Naive thymus-derived CD4-positive, alpha-beta T cell (primary cell): ENCODE measurements at regions not wholly inside any gene's neighbourhood (a gene's known extent, or its start where the extent isn't known, plus 50 kb on each side); places are given as distances from the start of the nearest gene placed in this dataset.
"Not testable (repeated sequence)": the region's sequence is repeated elsewhere in the genome, so short reads cannot be mapped to it uniquely, and the experiment has no call there.

Experiments
- ATAC-seq: fragments of 150-1000 bp; cut with Tn5 transposase; 2 replicates; pipeline ENCODE4 v1.10.0; 2021; ENCODE audit warnings: mild to moderate bottlenecking, moderate library complexity
- CTCF ChIA-PET: fragments of 350-600 bp; sonication (Branson Sonifier 250); formaldehyde crosslinking; loops from one replicate; lab custom pipeline; 2021; ENCODE audit warnings: antibody characterized with exemption; lab: Charles Lee
- POLR2A ChIA-PET: fragments of 350-600 bp; sonication (Branson Sonifier 250); formaldehyde crosslinking; loops from one replicate; lab custom pipeline; 2021; ENCODE audit warnings: antibody characterized with exemption, inconsistent platforms; lab: Charles Lee
- DNase-seq, 9 donors: peaks; one replicate each; pipeline versions ENCODE4 v3.0.0 to v3.0.0-alpha.2; 2020 to 2022; ENCODE audit warnings: mixed read lengths in 1 of 9
- H3K27ac ChIP-seq: one replicate; pipeline ENCODE4 v1.7.0; 2013; ENCODE audit warnings: mild to moderate bottlenecking, low read depth, low read length, moderate library complexity
- H3K27me3 ChIP-seq, 2 donors: one replicate each; pipeline ENCODE4 v1.7.0; 2013; ENCODE audit warnings: low read length in 2 of 2, mild to moderate bottlenecking in 2 of 2, moderate library complexity in 2 of 2; ENCODE audit not compliant: control insufficient read depth in 2 of 2, insufficient read depth in 2 of 2
- H3K36me3 ChIP-seq, 3 experiments: 1 replicate in 2 of 3; 2 replicates in 1 of 3; pipeline ENCODE4 v1.7.0; 2013; ENCODE audit warnings: low read length in 3 of 3, mild to moderate bottlenecking in 3 of 3, moderate library complexity in 1 of 3; ENCODE audit not compliant: insufficient read depth in 3 of 3, control insufficient read depth in 2 of 3
- H3K4me1 ChIP-seq, 2 donors: one replicate each; pipeline ENCODE4 v1.7.0; 2013; ENCODE audit warnings: low read length in 2 of 2, mild to moderate bottlenecking in 2 of 2, moderate library complexity in 1 of 2; ENCODE audit not compliant: control insufficient read depth in 2 of 2, insufficient read depth in 2 of 2
- H3K4me3 ChIP-seq: 2 replicates; pipeline ENCODE4 v1.7.0; 2013; ENCODE audit warnings: mild to moderate bottlenecking, low read length
- H3K9me3 ChIP-seq, 3 experiments: 1 replicate in 2 of 3; 2 replicates in 1 of 3; pipeline ENCODE4 v1.7.0; 2013; ENCODE audit warnings: low read length in 3 of 3; ENCODE audit not compliant: control insufficient read depth in 2 of 3
- H3K27ac Mint-ChIP-seq, 9 donors: one replicate each; pipeline ENCODE4 v1.8.0; 2020 to 2022; ENCODE audit warnings: mixed read lengths in 9 of 9, mild to moderate bottlenecking in 8 of 9, moderate library complexity in 5 of 9, inconsistent platforms in 2 of 9
- H3K27me3 Mint-ChIP-seq, 5 donors: one replicate each; pipeline ENCODE4 v1.8.0; 2021 to 2022; ENCODE audit warnings: mixed read lengths in 5 of 5, mild to moderate bottlenecking in 1 of 5
- H3K36me3 Mint-ChIP-seq, 5 donors: one replicate each; pipeline ENCODE4 v1.8.0; 2020 to 2022; ENCODE audit warnings: mixed read lengths in 5 of 5, mild to moderate bottlenecking in 3 of 5, inconsistent platforms in 1 of 5
- H3K4me1 Mint-ChIP-seq, 7 donors: one replicate each; pipeline ENCODE4 v1.8.0; 2020 to 2022; ENCODE audit warnings: mixed read lengths in 7 of 7, mild to moderate bottlenecking in 3 of 7, inconsistent platforms in 1 of 7
- H3K4me3 Mint-ChIP-seq, 10 donors: one replicate each; pipeline ENCODE4 v1.8.0; 2020 to 2022; ENCODE audit warnings: mild to moderate bottlenecking in 10 of 10, mixed read lengths in 10 of 10, moderate library complexity in 6 of 10, inconsistent platforms in 2 of 10
- H3K9me3 Mint-ChIP-seq, 11 donors: one replicate each; pipeline ENCODE4 v1.8.0; 2020 to 2022; ENCODE audit warnings: mixed read lengths in 11 of 11, mild to moderate bottlenecking in 4 of 11, inconsistent platforms in 1 of 11, moderate library complexity in 1 of 11
- intact Hi-C, 2 donors: fragments of 100-400 bp; cut with micrococcal nuclease; formaldehyde crosslinking; loops; one replicate each; pipeline ENCODE4 v1.15.1; 2023

- H3K27me3 ChIP-seq, H3K4me3 ChIP-seq, H3K9me3 ChIP-seq, H3K27ac ChIP-seq, CTCF ChIA-PET, POLR2A ChIA-PET, H3K36me3 ChIP-seq, H3K27ac Mint-ChIP-seq, DNase-seq, intact Hi-C loops, H3K36me3 Mint-ChIP-seq, ATAC-seq, H3K4me3 Mint-ChIP-seq, H3K4me1 Mint-ChIP-seq, H3K4me1 ChIP-seq: not testable (repeated sequence)
- Mint-ChIP-seq H3K27me3 (peaks cover 0 to 14% (median 6%) of the 10 kb centered on the region in 5 donors), H3K9me3 (peaks cover 5 to 18% (median 7%) of the 10 kb centered on the region in 11 donors)
Observed at GRCh38 chr9:87423885-87424284, 73.8 kb upstream of the DAPK1 start.

GRCh38 chr9:87425202-87425601 is 72.5 kb upstream of the DAPK1 start:
- no peaks in the 10 kb centered on the region for H3K4me1 Mint-ChIP-seq
- POLR2A ChIA-PET = no interaction called here
- no peaks in the 10 kb centered on the region for H3K9me3 ChIP-seq
- no peak overlapping the region for H3K4me3 ChIP-seq
- H3K4me3 Mint-ChIP-seq = no peak overlapping the region
- H3K9me3 Mint-ChIP-seq = peaks cover 5 to 18% (median 7%) of the 10 kb centered on the region in 11 donors
- peaks cover 0 to 11% (median 6%) of the 10 kb centered on the region in 5 donors for H3K27me3 Mint-ChIP-seq
- H3K27ac ChIP-seq = no peak overlapping the region
- no peaks in the 10 kb centered on the region for H3K27me3 ChIP-seq
- intact Hi-C loops = no loop called here
- CTCF ChIA-PET = no interaction called here
- no peak overlapping the region for H3K27ac Mint-ChIP-seq
- H3K36me3 ChIP-seq = no peaks in the 10 kb centered on the region
- no peaks in the 10 kb centered on the region for H3K4me1 ChIP-seq
- DNase-seq = no peak
- peak; percentile 60 for ATAC-seq
- H3K36me3 Mint-ChIP-seq = peaks cover 0 to 4% (median 3%) of the 10 kb centered on the region in 5 donors

GRCh38 chr9:87427851-87428506 is 69.7 kb upstream of the DAPK1 start:
- ChIA-PET POLR2A (no interaction called here), CTCF (no interaction called here)
- H3K27ac Mint-ChIP-seq = no peak overlapping the region
- no peaks in the 10 kb centered on the region for H3K9me3 ChIP-seq
- H3K9me3 Mint-ChIP-seq = peaks cover 3 to 16% (median 7%) of the 10 kb centered on the region in 11 donors
- no peak for ATAC-seq
- no peak for DNase-seq
- no peaks in the 10 kb centered on the region for H3K36me3 ChIP-seq
- no peaks in the 10 kb centered on the region for H3K27me3 ChIP-seq
- H3K27ac ChIP-seq = no peak overlapping the region
- no peak overlapping the region for H3K4me3 ChIP-seq
- no peaks in the 10 kb centered on the region for H3K4me1 Mint-ChIP-seq
- no peaks in the 10 kb centered on the region for H3K4me1 ChIP-seq
- H3K27me3 Mint-ChIP-seq = peaks cover 0 to 11% (median 0%) of the 10 kb centered on the region in 5 donors
- no peak overlapping the region for H3K4me3 Mint-ChIP-seq
- peaks cover 0 to 4% (median 0%) of the 10 kb centered on the region in 5 donors for H3K36me3 Mint-ChIP-seq
- intact Hi-C loops = no loop called here

GRCh38 chr9:87428659-87429058 is 69.0 kb upstream of the DAPK1 start:
- DNase-seq (no peak), ATAC-seq (no peak)
- Histone ChIP-seq H3K4me3 (no peak overlapping the region), H3K4me1 (no peaks in the 10 kb centered on the region), H3K9me3 (no peaks in the 10 kb centered on the region), H3K27me3 (no peaks in the 10 kb centered on the region), H3K36me3 (no peaks in the 10 kb centered on the region), H3K27ac (no peak overlapping the region)
- POLR2A ChIA-PET = no interaction called here
- Mint-ChIP-seq H3K9me3 (peaks cover 3 to 16% (median 6%) of the 10 kb centered on the region in 11 donors), H3K36me3 (peaks cover 0 to 7% (median 0%) of the 10 kb centered on the region in 5 donors), H3K27ac (no peak overlapping the region), H3K4me1 (no peaks in the 10 kb centered on the region), H3K4me3 (no peak overlapping the region), H3K27me3 (peaks cover 0 to 11% (median 6%) of the 10 kb centered on the region in 5 donors)
- CTCF ChIA-PET = no interaction called here
- intact Hi-C loops = no loop called here

GRCh38 chr9:87431837-87432236 is 65.8 kb upstream of the DAPK1 start:
- peaks cover 0 to 9% (median 0%) of the 10 kb centered on the region in 5 donors for H3K27me3 Mint-ChIP-seq
- peaks cover 0 to 4% (median 0%) of the 10 kb centered on the region in 5 donors for H3K36me3 Mint-ChIP-seq
- Histone ChIP-seq H3K27me3 (no peaks in the 10 kb centered on the region), H3K4me3 (no peak overlapping the region), H3K4me1 (no peaks in the 10 kb centered on the region), H3K9me3 (no peaks in the 10 kb centered on the region), H3K27ac (no peak overlapping the region), H3K36me3 (no peaks in the 10 kb centered on the region)
- ChIA-PET CTCF (no interaction called here), POLR2A (no interaction called here)
- no peaks in the 10 kb centered on the region for H3K4me1 Mint-ChIP-seq
- ATAC-seq (no peak), DNase-seq (no peak)
- H3K4me3 Mint-ChIP-seq = no peak overlapping the region
- peaks cover 0 to 2% (median 0%) of the 10 kb centered on the region in 11 donors for H3K9me3 Mint-ChIP-seq
- intact Hi-C loops = no loop called here
- H3K27ac Mint-ChIP-seq = no peak overlapping the region

- no peak overlapping the region for H3K4me3 Mint-ChIP-seq
- no peaks in the 10 kb centered on the region for H3K27me3 ChIP-seq
- H3K27me3 Mint-ChIP-seq = peaks cover 0 to 9% (median 0%) of the 10 kb centered on the region in 5 donors
- H3K9me3 Mint-ChIP-seq = peaks cover 0 to 2% (median 0%) of the 10 kb centered on the region in 11 donors
- no peaks in the 10 kb centered on the region for H3K4me1 ChIP-seq
- ATAC-seq (no peak), DNase-seq (no peak)
- H3K36me3 ChIP-seq = no peaks in the 10 kb centered on the region
- H3K4me3 ChIP-seq = no peak overlapping the region
- CTCF ChIA-PET = no interaction called here
- no peaks in the 10 kb centered on the region for H3K9me3 ChIP-seq
- intact Hi-C loops = no loop called here
- no peak overlapping the region for H3K27ac ChIP-seq
- POLR2A ChIA-PET = no interaction called here
- H3K27ac Mint-ChIP-seq = no peak overlapping the region
- peaks cover 0 to 4% (median 0%) of the 10 kb centered on the region in 5 donors for H3K36me3 Mint-ChIP-seq
- H3K4me1 Mint-ChIP-seq = no peaks in the 10 kb centered on the region
Observed at GRCh38 chr9:87433853-87434252, 63.8 kb upstream of the DAPK1 start.

- no peaks in the 10 kb centered on the region for H3K36me3 ChIP-seq
- no peaks in the 10 kb centered on the region for H3K27me3 ChIP-seq
- no peak overlapping the region for H3K27ac ChIP-seq
- no peak for DNase-seq
- intact Hi-C loops = no loop called here
- ATAC-seq = no peak
- no peak overlapping the region for H3K4me3 ChIP-seq
- Mint-ChIP-seq H3K4me1 (no peaks in the 10 kb centered on the region), H3K9me3 (peaks cover 0 to 2% (median 0%) of the 10 kb centered on the region in 11 donors), H3K36me3 (peaks cover 0 to 4% (median 0%) of the 10 kb centered on the region in 5 donors), H3K27ac (no peak overlapping the region), H3K4me3 (no peak overlapping the region), H3K27me3 (peaks cover 0 to 9% (median 0%) of the 10 kb centered on the region in 5 donors)
- ChIA-PET POLR2A (no interaction called here), CTCF (no interaction called here)
- no peaks in the 10 kb centered on the region for H3K4me1 ChIP-seq
- no peaks in the 10 kb centered on the region for H3K9me3 ChIP-seq
Observed at GRCh38 chr9:87434366-87434765, 63.3 kb upstream of the DAPK1 start.
